Endothelial cell of umbilical vein (primary cell): ENCODE measurements at regions not wholly inside any gene's neighbourhood (a gene's known extent, or its start where the extent isn't known, plus 50 kb on each side); places are given as distances from the start of the nearest gene placed in this dataset.

Experiments
- BruUV-seq: library from RNA; stranded (reverse); fragments of 400-500 nt; replicated peaks from 2 replicates; lab custom pipeline; 2021; lab: Mats Ljungman, UMichigan
- CTCF ChIA-PET: fragments of 300-600, 350-600 bp; sonication (Branson Sonifier 250); formaldehyde crosslinking; loops from one replicate; lab custom pipeline; 2021; ENCODE audit warnings: antibody characterized with exemption, inconsistent platforms; lab: Charles Lee
- POLR2A ChIA-PET: fragments of 300-600, 350-600 bp; sonication (Branson Sonifier 250); formaldehyde crosslinking; loops from one replicate; lab custom pipeline; 2021; ENCODE audit warnings: antibody characterized with exemption, inconsistent platforms; lab: Charles Lee
- DNase-seq: peaks from one replicate; pipeline ENCODE4 v3.0.0-alpha.2; 2011; ENCODE audit warnings: low read depth, low spot score
- FAIRE-seq: peaks from 2 replicates; lab custom pipeline; 2011; peaks lifted over from hg19 to GRCh38; lab: Jason Lieb, UNC
- H2AFZ ChIP-seq: 2 replicates; pipeline ENCODE4 v1.6.0; 2012; ENCODE audit warnings: low read depth, low read length, control low read depth, inconsistent platforms
- H3K27ac ChIP-seq: 2 replicates; pipeline ENCODE4 v1.5.1; 2011; ENCODE audit warnings: low read depth, mild to moderate bottlenecking, control low read depth, low read length, moderate library complexity; ENCODE audit not compliant: insufficient read depth
- H3K27me3 ChIP-seq, 2 experiments: 2 replicates each; pipeline versions ENCODE4 v1.6.0 to v1.6.1; 2011; ENCODE audit warnings: low read length in 2 of 2, mixed read lengths in 1 of 2; ENCODE audit not compliant: control insufficient read depth in 2 of 2, insufficient read depth in 2 of 2
- H3K36me3 ChIP-seq, 2 experiments: 2 replicates in 1 of 2; 3 replicates in 1 of 2; pipeline ENCODE4 v1.5.1; 2011; ENCODE audit warnings: low read length in 2 of 2, mild to moderate bottlenecking in 1 of 2, moderate library complexity in 1 of 2; ENCODE audit not compliant: control insufficient read depth in 2 of 2, insufficient read depth in 2 of 2; ENCODE audit errors: extremely low read depth in 1 of 2
- H3K4me1 ChIP-seq: 3 replicates; pipeline ENCODE4 v1.5.1; 2011; ENCODE audit warnings: mild to moderate bottlenecking, low read length; ENCODE audit not compliant: control insufficient read depth, insufficient read depth; ENCODE audit errors: extremely low read depth
- H3K4me2 ChIP-seq: 2 replicates; pipeline ENCODE4 v1.6.1; 2011; ENCODE audit warnings: low read length, control low read depth, mixed read lengths; ENCODE audit not compliant: insufficient read depth
- H3K4me3 ChIP-seq, 3 experiments: fragments of 200-600 bp in 1 of 3; sonication (generic), shearing (Covaris generic) in 1 of 3; replicated peaks in 1 of 3; 2 replicates each; pipeline ENCODE4 v1.5.1; 2011 to 2016; ENCODE audit warnings: control low read depth in 3 of 3, low read length in 3 of 3, mild to moderate bottlenecking in 2 of 3, inconsistent platforms in 1 of 3, low read depth in 1 of 3, moderate library complexity in 1 of 3; ENCODE audit not compliant: insufficient read depth in 1 of 3
- H3K79me2 ChIP-seq: 2 replicates; pipeline ENCODE4 v1.6.0; 2012; ENCODE audit warnings: low read length, inconsistent platforms; ENCODE audit not compliant: control insufficient read depth, insufficient read depth
- H3K9ac ChIP-seq: replicated peaks from 2 replicates; pipeline ENCODE3; 2011; ENCODE audit warnings: low read length, control low read depth; ENCODE audit not compliant: insufficient read depth; ENCODE audit errors: extremely low read depth
- H3K9me1 ChIP-seq: replicated peaks from 3 replicates; pipeline ENCODE4 v1.6.0; 2011; ENCODE audit warnings: mild to moderate bottlenecking, low read length; ENCODE audit not compliant: control insufficient read depth, insufficient read depth; ENCODE audit errors: extremely low read depth
- H3K9me3 ChIP-seq: replicated peaks from 2 replicates; pipeline ENCODE4 v1.5.1; 2012; ENCODE audit warnings: low read length, inconsistent platforms; ENCODE audit not compliant: control insufficient read depth, insufficient read depth
- H4K20me1 ChIP-seq: replicated peaks from 2 replicates; pipeline ENCODE3; 2011; ENCODE audit warnings: mild to moderate bottlenecking, low read length; ENCODE audit not compliant: control insufficient read depth, insufficient read depth; ENCODE audit errors: extremely low read depth
- EZH2 ChIP-seq: IDR thresholded peaks from 2 replicates; pipeline ENCODE4 v1.6.1; 2012; ENCODE audit warnings: borderline replicate concordance, low read depth, mild to moderate bottlenecking, moderate library complexity, low read length, inconsistent platforms; ENCODE audit not compliant: severe bottlenecking
- FOS ChIP-seq: IDR thresholded peaks from 2 replicates; pipeline ENCODE4 v1.6.1; 2011; ENCODE audit warnings: mild to moderate bottlenecking, low read length, moderate library complexity, borderline replicate concordance; ENCODE audit not compliant: insufficient read depth
- GATA2 ChIP-seq: IDR thresholded peaks from 2 replicates; pipeline ENCODE4 v1.7.0; 2011; ENCODE audit warnings: low read depth, mild to moderate bottlenecking, moderate library complexity, mixed read lengths, low read length; ENCODE audit not compliant: insufficient read length, insufficient read depth
- JUN ChIP-seq: IDR thresholded peaks from 2 replicates; pipeline ENCODE4 v1.6.1; 2011; ENCODE audit warnings: borderline replicate concordance, low read depth; ENCODE audit not compliant: insufficient read length, insufficient read depth
- MYC ChIP-seq: IDR thresholded peaks from one replicate; pipeline ENCODE4 v1.6.1; 2011; ENCODE audit warnings: mild to moderate bottlenecking, low read depth, low read length
- POLR2A ChIP-seq: IDR thresholded peaks from 2 replicates; pipeline ENCODE4 v1.6.1; 2012; ENCODE audit warnings: low read depth, mild to moderate bottlenecking, control low read depth, low read length
- POLR2AphosphoS5 ChIP-seq: IDR thresholded peaks from 2 replicates; pipeline ENCODE4 v1.6.1; 2012; ENCODE audit warnings: low read depth, mild to moderate bottlenecking, control low read depth, low read length, moderate library complexity; ENCODE audit not compliant: insufficient read depth
- dilution Hi-C: fragments of 300-500 bp; cut with MboI; formaldehyde crosslinking; loops from one replicate; pipeline ENCODE4 v1.15.0; 2019; ENCODE audit warnings: low sequenced_read_pairs; ENCODE audit not compliant: extremely low pct_ligation_motif_present
- intact Hi-C: fragments of 100-400 bp; cut with micrococcal nuclease; formaldehyde crosslinking; loops from one replicate; pipeline ENCODE4 v1.10.0; 2022
- TF ChIP-seq, protein P1 (sequence below), 2 donors: IDR thresholded peaks; 1 replicate in 1 of 2; 2 replicates in 1 of 2; pipeline ENCODE4 v1.5.1; 2011; ENCODE audit warnings: low read length in 2 of 2, mild to moderate bottlenecking in 2 of 2, moderate library complexity in 2 of 2, control low read depth in 1 of 2, inconsistent platforms in 1 of 2, low read depth in 1 of 2; ENCODE audit not compliant: insufficient read depth in 1 of 2; ENCODE audit errors: extremely low read depth in 1 of 2
- TF ChIP-seq, protein P2 (sequence below): IDR thresholded peaks from 2 replicates; pipeline ENCODE4 v1.6.1; 2011; ENCODE audit not compliant: insufficient read depth, insufficient read length

DNA sequence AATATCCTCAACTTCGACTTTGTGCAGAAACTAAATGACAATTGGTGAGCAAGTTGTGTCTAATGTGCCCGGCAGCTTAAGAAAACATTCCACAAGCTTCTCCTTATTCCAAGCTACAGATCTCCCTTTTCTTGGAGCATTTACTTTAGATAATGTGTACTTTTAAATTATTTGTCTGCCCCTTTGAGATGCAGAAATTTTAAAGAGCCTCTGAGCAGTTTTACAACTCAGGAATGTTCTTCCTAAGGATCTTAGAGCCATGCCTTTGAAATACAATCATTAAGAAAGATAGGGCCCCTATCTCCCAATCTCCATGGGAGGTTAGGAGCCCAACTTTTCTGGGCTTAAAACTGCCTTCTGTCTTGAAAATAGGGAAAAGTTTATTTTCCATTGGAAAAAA, 723.7 kb upstream of the COX7C start:
- no peak for DNase-seq
- BruUV-seq: no TSS peak
- ChIA-PET POLR2A (no interaction called here), CTCF (no interaction called here)
- no peaks in the 10 kb centered on the region for H3K4me1 ChIP-seq
- no peak overlapping the region for H3K4me2 ChIP-seq
- no peaks in the 10 kb centered on the region for H3K9me1 ChIP-seq
- H3K27me3 ChIP-seq: no peaks in the 10 kb centered on the region
- H3K27ac ChIP-seq: no peak overlapping the region
- FAIRE-seq: no peak
- TF ChIP-seq EZH2: no peak
- TF ChIP-seq POLR2AphosphoS5: no peak
- TF ChIP-seq POLR2A: no peak
- TF ChIP-seq, protein P1, sequence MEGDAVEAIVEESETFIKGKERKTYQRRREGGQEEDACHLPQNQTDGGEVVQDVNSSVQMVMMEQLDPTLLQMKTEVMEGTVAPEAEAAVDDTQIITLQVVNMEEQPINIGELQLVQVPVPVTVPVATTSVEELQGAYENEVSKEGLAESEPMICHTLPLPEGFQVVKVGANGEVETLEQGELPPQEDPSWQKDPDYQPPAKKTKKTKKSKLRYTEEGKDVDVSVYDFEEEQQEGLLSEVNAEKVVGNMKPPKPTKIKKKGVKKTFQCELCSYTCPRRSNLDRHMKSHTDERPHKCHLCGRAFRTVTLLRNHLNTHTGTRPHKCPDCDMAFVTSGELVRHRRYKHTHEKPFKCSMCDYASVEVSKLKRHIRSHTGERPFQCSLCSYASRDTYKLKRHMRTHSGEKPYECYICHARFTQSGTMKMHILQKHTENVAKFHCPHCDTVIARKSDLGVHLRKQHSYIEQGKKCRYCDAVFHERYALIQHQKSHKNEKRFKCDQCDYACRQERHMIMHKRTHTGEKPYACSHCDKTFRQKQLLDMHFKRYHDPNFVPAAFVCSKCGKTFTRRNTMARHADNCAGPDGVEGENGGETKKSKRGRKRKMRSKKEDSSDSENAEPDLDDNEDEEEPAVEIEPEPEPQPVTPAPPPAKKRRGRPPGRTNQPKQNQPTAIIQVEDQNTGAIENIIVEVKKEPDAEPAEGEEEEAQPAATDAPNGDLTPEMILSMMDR (IDR thresholded peaks at IDR 0.05; ENCODE audit: extremely low read depth in 1 of 2, insufficient read depth in 1 of 2, low read depth in 1 of 2, low read length in 2 of 2): no peak
- TF ChIP-seq, protein P2, sequence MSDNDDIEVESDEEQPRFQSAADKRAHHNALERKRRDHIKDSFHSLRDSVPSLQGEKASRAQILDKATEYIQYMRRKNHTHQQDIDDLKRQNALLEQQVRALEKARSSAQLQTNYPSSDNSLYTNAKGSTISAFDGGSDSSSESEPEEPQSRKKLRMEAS: no peak
- no peak for TF ChIP-seq GATA2
- TF ChIP-seq MYC: no peak
- TF ChIP-seq JUN: no peak
- no peak for TF ChIP-seq FOS
- H3K79me2 ChIP-seq: no peaks in the 10 kb centered on the region
- H2AFZ ChIP-seq: no peak overlapping the region
- no peak overlapping the region for H3K4me3 ChIP-seq
- H3K9me3 ChIP-seq: no peaks in the 10 kb centered on the region
- H4K20me1 ChIP-seq: no peaks in the 10 kb centered on the region
- H3K36me3 ChIP-seq: no peaks in the 10 kb centered on the region
- intact Hi-C loops: no loop called here
- dilution Hi-C loops: no loop called here
- no peak overlapping the region for H3K9ac ChIP-seq
